ENCODE measurements at regions not wholly inside any gene's neighbourhood (a gene's known extent, or its start where the extent isn't known, plus 50 kb on each side); places are given as distances from the start of the nearest gene placed in this dataset.
"Not testable (repeated sequence)": the region's sequence is repeated elsewhere in the genome, so short reads cannot be mapped to it uniquely, and the experiment has no call there.

DNA sequence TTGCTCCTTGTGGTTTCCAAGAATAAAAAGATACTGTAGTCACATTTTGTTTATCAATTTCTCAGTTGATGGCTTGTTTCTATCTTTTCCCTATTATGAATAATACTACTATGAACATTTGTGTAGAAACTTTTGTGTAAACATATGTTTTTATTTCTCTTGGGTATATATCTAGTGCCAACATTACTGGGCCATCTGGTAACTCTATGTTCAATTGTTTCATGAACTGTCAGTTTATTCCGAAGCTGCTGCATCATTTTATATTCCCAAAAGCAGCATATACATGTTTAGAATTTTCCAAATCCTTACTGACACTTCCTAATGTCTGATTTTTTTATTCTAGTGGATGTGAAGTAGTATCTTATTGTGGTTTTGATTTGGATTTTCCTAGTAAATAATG is 737.6 kb upstream of the TMEFF2 start:
- Histone ChIP-seq H4K20me1 (ENCODE audit: insufficient read depth, low read length) (no peaks in the 10 kb centered on the region), H3K27ac (ENCODE audit: low read depth, low read length) (no peak overlapping the region), H3K36me3 (ENCODE audit: insufficient read depth, low read length) (no peaks in the 10 kb centered on the region), H3K4me2 (ENCODE audit: low read length) (no peak overlapping the region), H2AFZ (ENCODE audit: low read depth, low read length) (no peak overlapping the region), H3K9me3 (ENCODE audit: insufficient read depth, low read depth, low read length) (no peaks in the 10 kb centered on the region), H3K79me2 (ENCODE audit: insufficient read depth, low read length) (no peaks in the 10 kb centered on the region), H3K9ac (ENCODE audit: low read length) (no peak overlapping the region), H3K4me1 (ENCODE audit: insufficient read depth, low read length) (no peaks in the 10 kb centered on the region), H3K4me3 (ENCODE audit: insufficient read depth, low read depth, low read length) (no peak overlapping the region), H3K27me3 (ENCODE audit: insufficient read depth, low read length) (no peaks in the 10 kb centered on the region)
- H3K4me3 Mint-ChIP-seq (ENCODE audit: unreplicated experiment), result no peak overlapping the region
- no peaks in the 10 kb centered on the region for H3K36me3 Mint-ChIP-seq (ENCODE audit: low read depth, unreplicated experiment)
- FAIRE-seq, result no peak
- TF ChIP-seq, protein P1, sequence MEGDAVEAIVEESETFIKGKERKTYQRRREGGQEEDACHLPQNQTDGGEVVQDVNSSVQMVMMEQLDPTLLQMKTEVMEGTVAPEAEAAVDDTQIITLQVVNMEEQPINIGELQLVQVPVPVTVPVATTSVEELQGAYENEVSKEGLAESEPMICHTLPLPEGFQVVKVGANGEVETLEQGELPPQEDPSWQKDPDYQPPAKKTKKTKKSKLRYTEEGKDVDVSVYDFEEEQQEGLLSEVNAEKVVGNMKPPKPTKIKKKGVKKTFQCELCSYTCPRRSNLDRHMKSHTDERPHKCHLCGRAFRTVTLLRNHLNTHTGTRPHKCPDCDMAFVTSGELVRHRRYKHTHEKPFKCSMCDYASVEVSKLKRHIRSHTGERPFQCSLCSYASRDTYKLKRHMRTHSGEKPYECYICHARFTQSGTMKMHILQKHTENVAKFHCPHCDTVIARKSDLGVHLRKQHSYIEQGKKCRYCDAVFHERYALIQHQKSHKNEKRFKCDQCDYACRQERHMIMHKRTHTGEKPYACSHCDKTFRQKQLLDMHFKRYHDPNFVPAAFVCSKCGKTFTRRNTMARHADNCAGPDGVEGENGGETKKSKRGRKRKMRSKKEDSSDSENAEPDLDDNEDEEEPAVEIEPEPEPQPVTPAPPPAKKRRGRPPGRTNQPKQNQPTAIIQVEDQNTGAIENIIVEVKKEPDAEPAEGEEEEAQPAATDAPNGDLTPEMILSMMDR (IDR thresholded peaks at IDR 0.05; ENCODE audit: insufficient read depth, low read depth, low read length), result no peak
- no peak for TF ChIP-seq EZH2 (IDR thresholded peaks at IDR 0.05; ENCODE audit: insufficient read depth, low read length)
- no peak for DNase-seq (ENCODE audit: low read depth)
- no peak overlapping the region for H3K27ac Mint-ChIP-seq (ENCODE audit: unreplicated experiment)
- H3K4me1 Mint-ChIP-seq (ENCODE audit: low read depth, unreplicated experiment), result no peaks in the 10 kb centered on the region
- no peaks in the 10 kb centered on the region for H3K9me3 Mint-ChIP-seq (ENCODE audit: unreplicated experiment)
- H3K27me3 Mint-ChIP-seq (ENCODE audit: low read depth, unreplicated experiment), result no peaks in the 10 kb centered on the region

DNA sequence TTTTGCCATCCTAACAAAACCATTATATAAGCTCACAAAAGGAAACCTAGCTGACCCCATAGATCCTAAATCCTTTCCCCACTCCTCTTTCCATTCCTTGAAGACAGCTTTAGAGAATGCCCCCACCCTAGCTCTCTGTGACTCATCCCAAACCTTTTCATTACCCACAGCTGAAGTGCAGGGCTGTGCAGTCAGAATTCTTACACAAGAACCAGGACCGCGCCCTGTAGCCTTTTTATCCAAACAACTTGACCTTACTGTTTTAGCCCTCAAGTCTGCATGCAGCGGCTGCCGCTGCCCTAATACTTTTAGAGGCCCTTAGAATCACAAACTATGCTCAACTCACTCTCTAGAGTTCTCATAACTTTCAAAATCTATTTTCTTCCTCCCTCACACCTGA is 726.9 kb upstream of the TMEFF2 start:
- not testable (repeated sequence) for H3K36me3 Mint-ChIP-seq (ENCODE audit: low read depth, unreplicated experiment); H3K9ac ChIP-seq (ENCODE audit: low read length); H3K9me3 Mint-ChIP-seq (ENCODE audit: unreplicated experiment); H3K9me3 ChIP-seq (ENCODE audit: insufficient read depth, low read depth, low read length); FAIRE-seq; H3K4me3 ChIP-seq (ENCODE audit: insufficient read depth, low read depth, low read length); H4K20me1 ChIP-seq (ENCODE audit: insufficient read depth, low read length); H3K36me3 ChIP-seq (ENCODE audit: insufficient read depth, low read length); H3K4me2 ChIP-seq (ENCODE audit: low read length); H3K27me3 ChIP-seq (ENCODE audit: insufficient read depth, low read length); H3K4me3 Mint-ChIP-seq (ENCODE audit: unreplicated experiment); H3K4me1 ChIP-seq (ENCODE audit: insufficient read depth, low read length); H3K79me2 ChIP-seq (ENCODE audit: insufficient read depth, low read length); H3K27me3 Mint-ChIP-seq (ENCODE audit: low read depth, unreplicated experiment); H3K27ac Mint-ChIP-seq (ENCODE audit: unreplicated experiment); DNase-seq (ENCODE audit: low read depth); H2AFZ ChIP-seq (ENCODE audit: low read depth, low read length); H3K27ac ChIP-seq (ENCODE audit: low read depth, low read length); H3K4me1 Mint-ChIP-seq (ENCODE audit: low read depth, unreplicated experiment)

DNA sequence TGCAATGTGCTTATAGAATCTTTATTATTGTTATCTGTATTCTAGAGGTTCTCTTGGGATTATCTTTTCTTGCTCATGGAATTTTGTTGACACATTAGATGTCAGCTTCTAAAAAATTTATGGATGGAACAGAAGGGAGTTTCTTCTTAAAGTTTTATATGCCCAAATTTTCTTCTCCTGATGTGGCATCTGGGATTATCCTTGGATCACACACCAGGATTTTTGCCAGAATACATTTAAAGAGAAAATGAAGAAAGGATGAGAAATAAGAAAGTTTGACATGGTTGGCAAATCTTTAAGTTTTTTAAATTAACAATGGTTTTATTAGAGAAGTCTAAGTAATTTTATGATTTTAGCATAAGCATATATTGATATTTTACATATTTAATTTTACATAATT is 706.7 kb upstream of the TMEFF2 start:
- no peaks in the 10 kb centered on the region for H3K36me3 Mint-ChIP-seq (ENCODE audit: low read depth, unreplicated experiment)
- H3K4me1 Mint-ChIP-seq (ENCODE audit: low read depth, unreplicated experiment), result no peaks in the 10 kb centered on the region
- no peaks in the 10 kb centered on the region for H3K36me3 ChIP-seq (ENCODE audit: insufficient read depth, low read length)
- no peaks in the 10 kb centered on the region for H3K79me2 ChIP-seq (ENCODE audit: insufficient read depth, low read length)
- no peak overlapping the region for H3K4me3 Mint-ChIP-seq (ENCODE audit: unreplicated experiment)
- no peaks in the 10 kb centered on the region for H3K9me3 ChIP-seq (ENCODE audit: insufficient read depth, low read depth, low read length)
- H3K9me3 Mint-ChIP-seq (ENCODE audit: unreplicated experiment), result no peaks in the 10 kb centered on the region
- no peak overlapping the region for H2AFZ ChIP-seq (ENCODE audit: low read depth, low read length)
- no peak overlapping the region for H3K9ac ChIP-seq (ENCODE audit: low read length)
- H3K4me1 ChIP-seq (ENCODE audit: insufficient read depth, low read length), result no peaks in the 10 kb centered on the region
- TF ChIP-seq, protein P1 (IDR thresholded peaks at IDR 0.05; ENCODE audit: insufficient read depth, low read depth, low read length), result no peak
- no peak for TF ChIP-seq EZH2 (IDR thresholded peaks at IDR 0.05; ENCODE audit: insufficient read depth, low read length)
- no peak overlapping the region for H3K27ac Mint-ChIP-seq (ENCODE audit: unreplicated experiment)
- H3K4me3 ChIP-seq (ENCODE audit: insufficient read depth, low read depth, low read length), result no peak overlapping the region
- H4K20me1 ChIP-seq (ENCODE audit: insufficient read depth, low read length), result no peaks in the 10 kb centered on the region
- H3K27ac ChIP-seq (ENCODE audit: low read depth, low read length), result no peak overlapping the region
- H3K27me3 ChIP-seq (ENCODE audit: insufficient read depth, low read length), result no peaks in the 10 kb centered on the region
- no peak overlapping the region for H3K4me2 ChIP-seq (ENCODE audit: low read length)
- DNase-seq (ENCODE audit: low read depth), result no peak
- no peak for FAIRE-seq
- no peaks in the 10 kb centered on the region for H3K27me3 Mint-ChIP-seq (ENCODE audit: low read depth, unreplicated experiment)
